ENCODE measurements at regions not wholly inside any gene's neighbourhood (a gene's known extent, or its start where the extent isn't known, plus 50 kb on each side); places are given as distances from the start of the nearest gene placed in this dataset.

DNA sequence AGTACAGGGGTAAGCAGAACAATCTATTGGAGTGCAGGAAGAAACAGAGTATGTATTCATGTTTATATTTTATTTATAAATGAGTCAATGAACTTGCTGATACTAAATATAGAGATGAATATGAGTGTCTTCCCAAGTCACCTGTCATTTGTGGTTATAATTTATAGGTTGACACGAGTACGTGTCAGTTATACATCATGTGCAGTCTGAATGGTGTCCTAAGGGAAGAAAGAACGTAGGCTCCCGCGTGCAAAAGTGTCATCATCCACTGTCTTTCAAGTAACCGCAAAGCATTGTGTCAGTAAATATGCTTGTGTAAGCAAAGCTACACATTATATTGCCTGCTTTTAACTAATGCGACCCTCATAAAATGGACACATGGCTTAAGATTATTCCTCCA lies 786.1 kb downstream of the KCNJ2 start:
- ATAC-seq (no peak), DNase-seq (no peak)
- POLR2A ChIA-PET = no interaction called here
- Mint-ChIP-seq H3K4me3 (no peak overlapping the region), H3K27ac (no peak overlapping the region), H3K36me3 (ENCODE audit: low read depth) (no peaks in the 10 kb centered on the region), H3K27me3 (no peaks in the 10 kb centered on the region), H3K9me3 (peaks cover 5% of the 10 kb centered on the region), H3K4me1 (ENCODE audit: low read depth) (no peaks in the 10 kb centered on the region)
- intact Hi-C loops (cut with micrococcal nuclease) = no loop called here
- CTCF ChIA-PET = no interaction called here
- TF ChIP-seq, protein P1, sequence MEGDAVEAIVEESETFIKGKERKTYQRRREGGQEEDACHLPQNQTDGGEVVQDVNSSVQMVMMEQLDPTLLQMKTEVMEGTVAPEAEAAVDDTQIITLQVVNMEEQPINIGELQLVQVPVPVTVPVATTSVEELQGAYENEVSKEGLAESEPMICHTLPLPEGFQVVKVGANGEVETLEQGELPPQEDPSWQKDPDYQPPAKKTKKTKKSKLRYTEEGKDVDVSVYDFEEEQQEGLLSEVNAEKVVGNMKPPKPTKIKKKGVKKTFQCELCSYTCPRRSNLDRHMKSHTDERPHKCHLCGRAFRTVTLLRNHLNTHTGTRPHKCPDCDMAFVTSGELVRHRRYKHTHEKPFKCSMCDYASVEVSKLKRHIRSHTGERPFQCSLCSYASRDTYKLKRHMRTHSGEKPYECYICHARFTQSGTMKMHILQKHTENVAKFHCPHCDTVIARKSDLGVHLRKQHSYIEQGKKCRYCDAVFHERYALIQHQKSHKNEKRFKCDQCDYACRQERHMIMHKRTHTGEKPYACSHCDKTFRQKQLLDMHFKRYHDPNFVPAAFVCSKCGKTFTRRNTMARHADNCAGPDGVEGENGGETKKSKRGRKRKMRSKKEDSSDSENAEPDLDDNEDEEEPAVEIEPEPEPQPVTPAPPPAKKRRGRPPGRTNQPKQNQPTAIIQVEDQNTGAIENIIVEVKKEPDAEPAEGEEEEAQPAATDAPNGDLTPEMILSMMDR (IDR thresholded peaks at IDR 0.05) = no peak

DNA sequence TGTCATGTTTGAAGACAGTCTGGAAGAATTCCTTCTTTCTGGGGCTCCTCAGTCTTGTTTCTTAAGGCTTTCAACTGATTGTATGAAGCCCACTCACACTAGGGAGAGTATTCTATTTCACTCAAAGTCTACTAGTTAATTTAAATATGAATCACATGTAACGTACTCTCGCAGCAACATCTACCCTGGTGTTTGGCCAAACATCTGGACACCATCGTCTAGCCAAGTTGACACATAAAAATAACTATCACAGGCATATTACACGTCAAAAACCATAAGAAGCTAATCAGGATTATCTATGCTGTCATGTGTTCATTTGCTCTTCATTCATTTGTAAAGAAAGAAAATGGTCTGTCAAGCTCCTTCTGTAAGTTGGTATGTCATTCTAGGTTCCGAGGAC lies 787.4 kb downstream of the KCNJ2 start:
- intact Hi-C loops (cut with micrococcal nuclease) = no loop called here
- Mint-ChIP-seq H3K4me3 (no peak overlapping the region), H3K9me3 (peaks cover 2% of the 10 kb centered on the region), H3K4me1 (ENCODE audit: low read depth) (no peaks in the 10 kb centered on the region), H3K27me3 (no peaks in the 10 kb centered on the region), H3K27ac (no peak overlapping the region), H3K36me3 (ENCODE audit: low read depth) (no peaks in the 10 kb centered on the region)
- no peak for DNase-seq
- no peak for ATAC-seq
- CTCF ChIA-PET = no interaction called here
- POLR2A ChIA-PET = no interaction called here
- TF ChIP-seq, protein P1 (IDR thresholded peaks at IDR 0.05) = no peak

DNA sequence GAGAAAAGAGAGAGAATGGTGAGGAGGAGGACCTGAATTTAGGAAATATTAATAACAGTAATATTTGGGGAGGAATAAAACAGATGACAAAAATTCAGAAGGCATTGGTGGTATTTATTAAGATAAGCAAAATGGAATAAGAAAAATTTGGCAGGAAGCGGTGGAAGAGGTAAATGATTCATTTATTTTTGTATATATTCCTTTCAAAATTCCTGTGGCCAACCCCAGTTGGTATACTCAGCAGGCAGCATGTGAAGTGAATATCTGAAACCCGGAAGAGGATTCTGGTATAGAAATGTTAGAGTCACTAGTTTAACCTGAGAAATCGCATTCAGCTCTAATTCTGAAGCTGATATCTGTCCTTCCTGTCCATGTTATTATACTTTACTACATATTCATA lies 792.0 kb downstream of the KCNJ2 start:
- Mint-ChIP-seq H3K27me3 (no peaks in the 10 kb centered on the region), H3K27ac (no peak overlapping the region), H3K4me1 (ENCODE audit: low read depth) (no peaks in the 10 kb centered on the region), H3K9me3 (peaks cover 2% of the 10 kb centered on the region), H3K36me3 (ENCODE audit: low read depth) (no peaks in the 10 kb centered on the region), H3K4me3 (no peak overlapping the region)
- DNase-seq = no peak
- no peak for ATAC-seq
- ChIA-PET POLR2A (no interaction called here), CTCF (no interaction called here)
- intact Hi-C loops (cut with micrococcal nuclease) = no loop called here
- TF ChIP-seq, protein P1 (IDR thresholded peaks at IDR 0.05) = no peak

DNA sequence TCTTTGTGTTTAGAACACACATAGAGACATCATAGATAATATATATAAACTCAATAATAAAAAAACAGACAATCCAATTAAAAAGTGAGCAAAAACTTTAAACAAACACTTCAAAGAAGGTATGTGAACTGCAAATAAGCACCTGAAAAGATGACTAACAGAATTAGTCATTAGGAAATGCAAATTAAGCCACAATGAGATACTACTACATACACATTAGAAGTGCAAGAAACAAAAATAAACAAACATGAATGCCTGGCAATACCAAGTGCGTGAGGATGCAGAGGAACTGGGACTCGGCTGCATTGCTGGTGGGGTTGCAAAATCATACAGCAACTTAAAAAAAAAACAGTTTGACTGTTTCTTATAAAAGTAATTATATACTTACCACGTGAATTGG lies 799.0 kb downstream of the KCNJ2 start:
- ChIA-PET POLR2A (no interaction called here), CTCF (no interaction called here)
- Mint-ChIP-seq H3K36me3 (ENCODE audit: low read depth) (no peaks in the 10 kb centered on the region), H3K27ac (no peak overlapping the region), H3K9me3 (peaks cover 8% of the 10 kb centered on the region), H3K4me3 (no peak overlapping the region), H3K4me1 (ENCODE audit: low read depth) (no peaks in the 10 kb centered on the region), H3K27me3 (no peaks in the 10 kb centered on the region)
- DNase-seq (no peak), ATAC-seq (no peak)
- intact Hi-C loops (cut with micrococcal nuclease) = no loop called here
- TF ChIP-seq, protein P1 (IDR thresholded peaks at IDR 0.05) = no peak

DNA sequence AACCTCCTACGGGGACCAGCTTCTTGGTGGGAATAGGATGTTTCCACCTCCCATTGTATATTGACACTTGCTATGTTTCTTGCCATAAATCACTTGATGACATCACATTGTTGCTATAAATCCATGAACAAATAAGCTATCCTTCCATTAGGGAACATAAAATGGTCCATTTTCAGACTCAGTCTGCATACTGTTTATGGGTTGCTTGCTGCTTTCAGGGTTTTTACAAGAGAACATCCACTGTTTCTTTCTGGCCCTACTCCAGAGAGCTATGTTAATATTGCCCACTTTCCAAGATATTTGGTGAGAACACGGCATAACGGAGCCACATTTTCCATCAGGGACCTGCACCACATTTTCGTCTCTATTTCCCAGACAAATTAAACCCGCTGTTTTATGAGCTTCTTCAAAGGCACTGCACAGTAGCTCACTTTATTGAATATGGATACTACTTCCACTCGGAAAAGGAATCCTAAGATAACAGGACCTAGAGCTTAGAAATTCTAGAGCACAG lies 800.2 kb downstream of the KCNJ2 start:
- Mint-ChIP-seq H3K27me3 (no peaks in the 10 kb centered on the region), H3K36me3 (ENCODE audit: low read depth) (no peaks in the 10 kb centered on the region), H3K4me3 (no peak overlapping the region), H3K4me1 (ENCODE audit: low read depth) (no peaks in the 10 kb centered on the region), H3K9me3 (peaks cover 8% of the 10 kb centered on the region), H3K27ac (no peak overlapping the region)
- ATAC-seq = no peak
- intact Hi-C loops (cut with micrococcal nuclease) = no loop called here
- ChIA-PET CTCF (no interaction called here), POLR2A (no interaction called here)
- no peak for DNase-seq
- TF ChIP-seq, protein P1 (IDR thresholded peaks at IDR 0.05) = no peak

Measured in activated CD8-positive, alpha-beta T cell treated with anti-CD3 and anti-CD28 coated beads for 36 hours (primary cell).